GM12878 (cell line): ENCODE measurements at regions not wholly inside any gene's neighbourhood (a gene's known extent, or its start where the extent isn't known, plus 50 kb on each side); places are given as distances from the start of the nearest gene placed in this dataset.

ENCODE experiments used
- ATAC-seq: fragments of 200-7000 bp; cut with Tn5 transposase; 3 replicates; pipeline ENCODE4 v1.9.1; 2020; ENCODE audit warnings: mild to moderate bottlenecking, moderate library complexity
- BruUV-seq: library from RNA; stranded (reverse); fragments of 400-500 nt; replicated peaks from 2 replicates; lab custom pipeline; 2021; lab: Mats Ljungman, UMichigan
- CTCF ChIA-PET: fragments of 300-600 bp; sonication (Branson Sonifier 250); formaldehyde crosslinking; extraction: SDS; loops from one replicate; lab custom pipeline; 2021; ENCODE audit warnings: inconsistent platforms; lab: Yijun Ruan, JAX
- POLR2A ChIA-PET: fragments of 350-600 bp; formaldehyde crosslinking; extraction: SDS; loops from one replicate; lab custom pipeline; 2021; ENCODE audit warnings: inconsistent platforms; lab: Charles Lee
- RAD21 ChIA-PET: fragments of 300-600 bp; sonication (Branson Sonifier 250); formaldehyde crosslinking; loops from one replicate; lab custom pipeline; 2023; ENCODE audit warnings: antibody characterized with exemption; ENCODE audit not compliant: unreplicated experiment; lab: Charles Lee
- SMC1A ChIA-PET: fragments of 300-600 bp; sonication (Branson Sonifier 250); formaldehyde crosslinking; loops from one replicate; lab custom pipeline; 2023; ENCODE audit not compliant: unreplicated experiment, uncharacterized antibody; lab: Charles Lee
- DNase-seq: peaks from one replicate; pipeline ENCODE4 v3.0.0-alpha.2; 2011; ENCODE audit warnings: low read depth, low spot score
- FAIRE-seq: peaks from 3 replicates; lab custom pipeline; 2011; peaks lifted over from hg19 to GRCh38; lab: Jason Lieb, UNC
- H2AFZ ChIP-seq: 2 replicates; pipeline ENCODE4 v1.6.0; 2011; ENCODE audit warnings: low read depth, low read length, control low read depth; ENCODE audit not compliant: control insufficient read depth
- H3K27ac ChIP-seq: 2 replicates; pipeline ENCODE4 v1.5.1; 2011; ENCODE audit warnings: control low read depth; ENCODE audit not compliant: control insufficient read depth, insufficient read depth
- H3K27me3 ChIP-seq, 2 experiments: replicated peaks in 1 of 2; 2 replicates each; pipeline versions ENCODE4 v1.6.0 to v1.6.1; 2011; ENCODE audit warnings: low read length in 1 of 2; ENCODE audit not compliant: control insufficient read depth in 2 of 2, insufficient read depth in 2 of 2
- H3K36me3 ChIP-seq, 2 experiments: 2 replicates each; pipeline ENCODE4 v1.5.1; 2011; ENCODE audit warnings: low read length in 1 of 2; ENCODE audit not compliant: control insufficient read depth in 2 of 2, insufficient read depth in 2 of 2
- H3K4me1 ChIP-seq: 2 replicates; pipeline ENCODE4 v1.6.1; 2011; ENCODE audit warnings: mild to moderate bottlenecking, low read length, moderate library complexity, mixed read lengths; ENCODE audit not compliant: control insufficient read depth, insufficient read depth
- H3K4me2 ChIP-seq: 2 replicates; pipeline ENCODE4 v1.6.0; 2011; ENCODE audit warnings: control low read depth; ENCODE audit not compliant: control insufficient read depth, insufficient read depth
- H3K4me3 ChIP-seq: fragments of 200-600 bp; sonication (generic); 2 replicates; pipeline ENCODE4 v1.5.1; 2016
- H3K79me2 ChIP-seq: 2 replicates; pipeline ENCODE4 v1.6.0; 2011; ENCODE audit warnings: low read length; ENCODE audit not compliant: control insufficient read depth, insufficient read depth
- H3K9ac ChIP-seq: 2 replicates; pipeline ENCODE4 v1.8.0; 2011; ENCODE audit warnings: low read length, control low read depth, mixed read lengths; ENCODE audit not compliant: control insufficient read depth, insufficient read depth
- H3K9me3 ChIP-seq: replicated peaks from 3 replicates; pipeline ENCODE4 v1.5.1; 2011; ENCODE audit warnings: mild to moderate bottlenecking, low read length; ENCODE audit not compliant: control insufficient read depth, insufficient read depth
- H4K20me1 ChIP-seq: 2 replicates; pipeline ENCODE4 v1.6.0; 2011; ENCODE audit not compliant: control insufficient read depth, insufficient read depth
- SIX5 ChIP-seq: IDR thresholded peaks from 2 replicates; pipeline ENCODE4 v1.6.1; 2011; ENCODE audit warnings: mild to moderate bottlenecking, low read depth, low read length, moderate library complexity; ENCODE audit not compliant: severe bottlenecking
- WGBS: methylation state at CpG from one replicate; pipeline ENCODE4 v1.1.6; 2016; ENCODE audit warnings: low lambda C conversion rate; ENCODE audit not compliant: insufficient replicate concordance, insufficient coverage; ENCODE audit errors: missing lambda C conversion rate; 5-methylcytosine and 5-hydroxymethylcytosine counted together
- in situ Hi-C: fragments of 300-500 bp; cut with MboI; formaldehyde crosslinking; loops from 9 replicates; pipeline ENCODE4 v1.14.3; 2018; ENCODE audit warnings: mixed read lengths
- intact Hi-C: fragments of 100-400 bp; cut with micrococcal nuclease; formaldehyde crosslinking; loops from one replicate; pipeline ENCODE4 v1.14.2; 2022; ENCODE audit not compliant: unreplicated experiment
- TF ChIP-seq, protein P1 (sequence below): fragments of 450-650 bp; IDR thresholded peaks from 2 replicates; pipeline ENCODE4 v1.6.1; 2016; ENCODE audit warnings: mild to moderate bottlenecking, moderate library complexity, borderline replicate concordance

- 70% methylated on average over 14 of the region's 18 CpGs for WGBS
- Histone ChIP-seq H3K9me3 (no peaks in the 10 kb centered on the region), H3K4me3 (no peak overlapping the region), H3K36me3 (no peaks in the 10 kb centered on the region), H2AFZ (no peak overlapping the region), H3K27ac (no peak overlapping the region), H4K20me1 (no peaks in the 10 kb centered on the region), H3K27me3 (no peaks in the 10 kb centered on the region), H3K9ac (no peak overlapping the region), H3K4me2 (no peak overlapping the region), H3K79me2 (no peaks in the 10 kb centered on the region), H3K4me1 (no peaks in the 10 kb centered on the region)
- RAD21 ChIA-PET: no interaction called here
- TF ChIP-seq SIX5: no peak
- TF ChIP-seq, protein P1, sequence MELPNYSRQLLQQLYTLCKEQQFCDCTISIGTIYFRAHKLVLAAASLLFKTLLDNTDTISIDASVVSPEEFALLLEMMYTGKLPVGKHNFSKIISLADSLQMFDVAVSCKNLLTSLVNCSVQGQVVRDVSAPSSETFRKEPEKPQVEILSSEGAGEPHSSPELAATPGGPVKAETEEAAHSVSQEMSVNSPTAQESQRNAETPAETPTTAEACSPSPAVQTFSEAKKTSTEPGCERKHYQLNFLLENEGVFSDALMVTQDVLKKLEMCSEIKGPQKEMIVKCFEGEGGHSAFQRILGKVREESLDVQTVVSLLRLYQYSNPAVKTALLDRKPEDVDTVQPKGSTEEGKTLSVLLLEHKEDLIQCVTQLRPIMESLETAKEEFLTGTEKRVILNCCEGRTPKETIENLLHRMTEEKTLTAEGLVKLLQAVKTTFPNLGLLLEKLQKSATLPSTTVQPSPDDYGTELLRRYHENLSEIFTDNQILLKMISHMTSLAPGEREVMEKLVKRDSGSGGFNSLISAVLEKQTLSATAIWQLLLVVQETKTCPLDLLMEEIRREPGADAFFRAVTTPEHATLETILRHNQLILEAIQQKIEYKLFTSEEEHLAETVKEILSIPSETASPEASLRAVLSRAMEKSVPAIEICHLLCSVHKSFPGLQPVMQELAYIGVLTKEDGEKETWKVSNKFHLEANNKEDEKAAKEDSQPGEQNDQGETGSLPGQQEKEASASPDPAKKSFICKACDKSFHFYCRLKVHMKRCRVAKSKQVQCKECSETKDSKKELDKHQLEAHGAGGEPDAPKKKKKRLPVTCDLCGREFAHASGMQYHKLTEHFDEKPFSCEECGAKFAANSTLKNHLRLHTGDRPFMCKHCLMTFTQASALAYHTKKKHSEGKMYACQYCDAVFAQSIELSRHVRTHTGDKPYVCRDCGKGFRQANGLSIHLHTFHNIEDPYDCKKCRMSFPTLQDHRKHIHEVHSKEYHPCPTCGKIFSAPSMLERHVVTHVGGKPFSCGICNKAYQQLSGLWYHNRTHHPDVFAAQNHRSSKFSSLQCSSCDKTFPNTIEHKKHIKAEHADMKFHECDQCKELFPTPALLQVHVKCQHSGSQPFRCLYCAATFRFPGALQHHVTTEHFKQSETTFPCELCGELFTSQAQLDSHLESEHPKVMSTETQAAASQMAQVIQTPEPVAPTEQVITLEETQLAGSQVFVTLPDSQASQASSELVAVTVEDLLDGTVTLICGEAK: no peak
- SMC1A ChIA-PET: no interaction called here
- BruUV-seq: no TSS peak
- ATAC-seq (no peak), FAIRE-seq (no peak), DNase-seq (no peak)
- POLR2A ChIA-PET: no interaction called here
- intact Hi-C loops (no loop called here), in situ Hi-C loops (no loop called here)
- CTCF ChIA-PET: interaction anchor here (1.2 kb wide), 1 partner anchor 9 kb away, joined by 5 read pairs; no protein-coding TSS in a partner anchor
Observed at GRCh38 chr13:106213028-106213757, 322.3 kb downstream of the EFNB2 start.
